ENCODE measurements at regions not wholly inside any gene's neighbourhood (a gene's known extent, or its start where the extent isn't known, plus 50 kb on each side); places are given as distances from the start of the nearest gene placed in this dataset.

- BruUV-seq (replicated peaks) = no TSS peak
- intact Hi-C loops (cut with micrococcal nuclease; ENCODE audit: unreplicated experiment) = no loop called here
Measured at GRCh38 chrX:39356119-39356807, 555.0 kb downstream of the MID1IP1 start.

GRCh38 chrX:39360101-39360500, 558.8 kb downstream of the MID1IP1 start:
- BruUV-seq (replicated peaks) = no TSS peak
- H3K4me1 Mint-ChIP-seq (ENCODE audit: low read depth, unreplicated experiment) = peaks cover 9% of the 10 kb centered on the region
- H3K4me3 Mint-ChIP-seq (ENCODE audit: unreplicated experiment) = no peak overlapping the region
- Histone ChIP-seq H3K4me1 (no peaks in the 10 kb centered on the region), H3K27me3 (replicated peaks; ENCODE audit: control insufficient read depth, insufficient read depth, low read length) (no peaks in the 10 kb centered on the region), H3K9me3 (no peaks in the 10 kb centered on the region), H3K36me3 (ENCODE audit: control insufficient read depth, insufficient read depth, low read length) (no peaks in the 10 kb centered on the region), H3K4me3 (ENCODE audit: low read depth, low read length) (no peak overlapping the region)
- no peak for DNase-seq
- H3K36me3 Mint-ChIP-seq (ENCODE audit: insufficient read depth, unreplicated experiment) = peaks cover 2% of the 10 kb centered on the region
- H3K9me3 Mint-ChIP-seq (ENCODE audit: unreplicated experiment) = peaks cover 10% of the 10 kb centered on the region
- POLR2A ChIA-PET = no interaction called here
- intact Hi-C loops (cut with micrococcal nuclease; ENCODE audit: unreplicated experiment) = no loop called here
- H3K27me3 Mint-ChIP-seq (ENCODE audit: insufficient read depth, unreplicated experiment) = no peaks in the 10 kb centered on the region
- CTCF ChIA-PET = no interaction called here
- no peak overlapping the region for H3K27ac Mint-ChIP-seq (ENCODE audit: unreplicated experiment)
- no peak for TF ChIP-seq CTCF (IDR thresholded peaks at IDR 0.05; ENCODE audit: insufficient read depth in 1 of 2, low read depth in 1 of 2, low read length in 1 of 2, severe bottlenecking in 1 of 2, unreplicated experiment in 1 of 2)

More at GRCh38 chrX:39356119-39356807, 555.0 kb downstream of the MID1IP1 start:
- Histone ChIP-seq H3K27me3 (replicated peaks; ENCODE audit: control insufficient read depth, insufficient read depth, low read length) (no peaks in the 10 kb centered on the region), H3K4me3 (ENCODE audit: low read depth, low read length) (no peak overlapping the region), H3K4me1 (no peaks in the 10 kb centered on the region), H3K36me3 (ENCODE audit: control insufficient read depth, insufficient read depth, low read length) (no peaks in the 10 kb centered on the region), H3K9me3 (no peaks in the 10 kb centered on the region)
- Mint-ChIP-seq H3K27me3 (ENCODE audit: insufficient read depth, unreplicated experiment) (peaks cover 3% of the 10 kb centered on the region), H3K9me3 (ENCODE audit: unreplicated experiment) (no peaks in the 10 kb centered on the region), H3K27ac (ENCODE audit: unreplicated experiment) (no peak overlapping the region), H3K36me3 (ENCODE audit: insufficient read depth, unreplicated experiment) (no peaks in the 10 kb centered on the region), H3K4me1 (ENCODE audit: low read depth, unreplicated experiment) (peaks cover 6% of the 10 kb centered on the region), H3K4me3 (ENCODE audit: unreplicated experiment) (no peak overlapping the region)
- no peak for DNase-seq
- POLR2A ChIA-PET = no interaction called here
- TF ChIP-seq CTCF (IDR thresholded peaks at IDR 0.05; ENCODE audit: insufficient read depth in 1 of 2, low read depth in 1 of 2, low read length in 1 of 2, severe bottlenecking in 1 of 2, unreplicated experiment in 1 of 2) = no peak
- CTCF ChIA-PET = no interaction called here

- H3K9me3 ChIP-seq = no peaks in the 10 kb centered on the region
- Mint-ChIP-seq H3K27me3 (ENCODE audit: insufficient read depth, unreplicated experiment) (no peaks in the 10 kb centered on the region), H3K27ac (ENCODE audit: unreplicated experiment) (no peak overlapping the region), H3K36me3 (ENCODE audit: insufficient read depth, unreplicated experiment) (peaks cover 5% of the 10 kb centered on the region), H3K4me3 (ENCODE audit: unreplicated experiment) (no peak overlapping the region), H3K9me3 (ENCODE audit: unreplicated experiment) (peaks cover 15% of the 10 kb centered on the region), H3K4me1 (ENCODE audit: low read depth, unreplicated experiment) (peaks cover 6% of the 10 kb centered on the region)
- no peak for DNase-seq
- no peak for TF ChIP-seq CTCF (IDR thresholded peaks at IDR 0.05; ENCODE audit: insufficient read depth in 1 of 2, low read depth in 1 of 2, low read length in 1 of 2, severe bottlenecking in 1 of 2, unreplicated experiment in 1 of 2)
- no TSS peak for BruUV-seq (replicated peaks)
- intact Hi-C loops (cut with micrococcal nuclease; ENCODE audit: unreplicated experiment) = no loop called here
- ChIA-PET POLR2A (no interaction called here), CTCF (no interaction called here)
- no peaks in the 10 kb centered on the region for H3K4me1 ChIP-seq
- no peaks in the 10 kb centered on the region for H3K27me3 ChIP-seq (replicated peaks; ENCODE audit: control insufficient read depth, insufficient read depth, low read length)
- H3K4me3 ChIP-seq (ENCODE audit: low read depth, low read length) = no peak overlapping the region
- no peaks in the 10 kb centered on the region for H3K36me3 ChIP-seq (ENCODE audit: control insufficient read depth, insufficient read depth, low read length)
Measured at GRCh38 chrX:39361736-39362135, 560.5 kb downstream of the MID1IP1 start.

All from Caco-2 (cell line).